DND-41 (cell line): ENCODE measurements at regions not wholly inside any gene's neighbourhood (a gene's known extent, or its start where the extent isn't known, plus 50 kb on each side); places are given as distances from the start of the nearest gene placed in this dataset.

ENCODE experiments used
- EZH2 ChIP-seq: IDR thresholded peaks from 3 replicates; pipeline ENCODE4 v1.6.1; 2012; ENCODE audit warnings: borderline replicate concordance, low read depth, mild to moderate bottlenecking, moderate library complexity, low read length, inconsistent platforms; ENCODE audit not compliant: severe bottlenecking
- TF ChIP-seq, protein P1 (sequence below): IDR thresholded peaks from 2 replicates; pipeline ENCODE4 v1.5.1; 2012; ENCODE audit warnings: borderline replicate concordance, low read length, moderate library complexity, mild to moderate bottlenecking; ENCODE audit not compliant: poor library complexity, severe bottlenecking; ENCODE audit errors: extremely low read depth

DNA sequence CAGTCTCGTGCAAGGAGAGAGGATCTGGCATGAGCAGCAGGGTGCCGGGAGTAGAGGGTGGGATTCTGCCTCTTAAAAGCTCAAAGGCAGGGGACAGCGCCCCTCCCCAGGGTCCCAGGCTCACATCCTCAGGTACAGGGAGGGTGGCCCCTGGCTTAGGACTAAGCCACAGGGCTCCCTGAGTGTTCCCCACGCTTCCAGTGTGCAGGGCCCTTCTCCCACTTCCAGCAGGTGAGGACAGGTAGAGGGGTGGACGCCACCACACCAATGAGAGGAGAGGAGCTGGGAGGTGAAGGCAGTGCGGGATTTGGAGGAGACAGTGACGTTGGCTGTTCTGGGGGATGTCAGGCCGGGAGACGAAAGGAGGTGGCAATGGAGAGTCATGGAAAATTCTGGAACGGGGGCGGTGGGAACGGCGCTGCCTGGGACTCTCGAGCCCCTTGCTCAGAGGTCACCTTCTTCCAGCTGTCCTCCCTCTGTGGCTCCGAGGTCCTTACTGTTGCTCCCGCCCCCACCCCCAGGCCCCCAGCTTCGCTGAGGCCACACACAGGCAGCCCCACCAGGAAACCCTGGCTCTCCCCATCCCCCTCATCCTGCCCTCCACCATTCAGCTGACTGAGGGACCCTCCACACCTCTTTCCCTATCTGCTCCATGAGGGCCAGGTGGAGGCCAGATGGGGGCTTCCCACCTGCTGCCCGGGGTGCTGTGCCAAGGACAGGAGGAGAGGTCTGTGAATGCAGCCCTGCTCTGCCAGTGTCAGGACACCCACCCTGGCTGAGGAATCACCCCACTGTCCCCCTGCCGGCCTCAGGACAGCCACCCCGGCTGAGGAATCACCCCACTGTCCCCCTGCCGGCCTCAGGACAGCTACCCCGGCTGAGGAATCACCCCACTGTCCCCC lies 57.7 kb upstream of the ACSF3 start:
- TF ChIP-seq, protein P1, sequence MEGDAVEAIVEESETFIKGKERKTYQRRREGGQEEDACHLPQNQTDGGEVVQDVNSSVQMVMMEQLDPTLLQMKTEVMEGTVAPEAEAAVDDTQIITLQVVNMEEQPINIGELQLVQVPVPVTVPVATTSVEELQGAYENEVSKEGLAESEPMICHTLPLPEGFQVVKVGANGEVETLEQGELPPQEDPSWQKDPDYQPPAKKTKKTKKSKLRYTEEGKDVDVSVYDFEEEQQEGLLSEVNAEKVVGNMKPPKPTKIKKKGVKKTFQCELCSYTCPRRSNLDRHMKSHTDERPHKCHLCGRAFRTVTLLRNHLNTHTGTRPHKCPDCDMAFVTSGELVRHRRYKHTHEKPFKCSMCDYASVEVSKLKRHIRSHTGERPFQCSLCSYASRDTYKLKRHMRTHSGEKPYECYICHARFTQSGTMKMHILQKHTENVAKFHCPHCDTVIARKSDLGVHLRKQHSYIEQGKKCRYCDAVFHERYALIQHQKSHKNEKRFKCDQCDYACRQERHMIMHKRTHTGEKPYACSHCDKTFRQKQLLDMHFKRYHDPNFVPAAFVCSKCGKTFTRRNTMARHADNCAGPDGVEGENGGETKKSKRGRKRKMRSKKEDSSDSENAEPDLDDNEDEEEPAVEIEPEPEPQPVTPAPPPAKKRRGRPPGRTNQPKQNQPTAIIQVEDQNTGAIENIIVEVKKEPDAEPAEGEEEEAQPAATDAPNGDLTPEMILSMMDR = no peak
- TF ChIP-seq EZH2 = no peak
